GM11168 (cell line): ENCODE measurements at regions not wholly inside any gene's neighbourhood (a gene's known extent, or its start where the extent isn't known, plus 50 kb on each side); places are given as distances from the start of the nearest gene placed in this dataset.

Experiments used
- in situ Hi-C: fragments of 300-500 bp; cut with MboI; formaldehyde crosslinking; loops from one replicate; pipeline ENCODE4 v1.12.0; 2022; ENCODE audit warnings: low sequenced_read_pairs; ENCODE audit not compliant: unreplicated experiment

- in situ Hi-C loops = no loop called here
Measured at GRCh38 chr12:132426349-132427173, 63.4 kb upstream of the FBRSL1 start.

GRCh38 chr12:132424811-132425210, 65.1 kb upstream of the FBRSL1 start:
- in situ Hi-C loops = no loop called here

- in situ Hi-C loops = no loop called here
Measured at GRCh38 chr12:132423820-132424645, 65.9 kb upstream of the FBRSL1 start.

GRCh38 chr12:132423251-132423819, 66.6 kb upstream of the FBRSL1 start:
- in situ Hi-C loops = no loop called here

GRCh38 chr12:132422381-132423043, 67.4 kb upstream of the FBRSL1 start:
- in situ Hi-C loops = no loop called here

GRCh38 chr12:132422040-132422380, 67.9 kb upstream of the FBRSL1 start:
- in situ Hi-C loops = no loop called here

GRCh38 chr12:132419631-132420246, 70.2 kb upstream of the FBRSL1 start:
- in situ Hi-C loops = loop anchor here (5.0 kb wide), 1 partner anchor 108 kb away; no protein-coding TSS in a partner anchor

GRCh38 chr12:132418393-132418925, 71.5 kb upstream of the FBRSL1 start:
- in situ Hi-C loops = loop anchor here (5.0 kb wide), 1 partner anchor 109 kb away; no protein-coding TSS in a partner anchor

- in situ Hi-C loops = loop anchor here (5.0 kb wide), 1 partner anchor 110 kb away; no protein-coding TSS in a partner anchor
Measured at GRCh38 chr12:132417741-132418140, 72.2 kb upstream of the FBRSL1 start.

- in situ Hi-C loops = loop anchor here (5.0 kb wide), 1 partner anchor 110 kb away; no protein-coding TSS in a partner anchor
Measured at GRCh38 chr12:132416827-132417226, 73.1 kb upstream of the FBRSL1 start.

GRCh38 chr12:132416121-132416673, 73.8 kb upstream of the FBRSL1 start:
- in situ Hi-C loops = loop anchor here (5.0 kb wide), 1 partner anchor 111 kb away; no protein-coding TSS in a partner anchor

GRCh38 chr12:132415327-132416120, 74.4 kb upstream of the FBRSL1 start:
- in situ Hi-C loops = loop anchor here (5.0 kb wide), 1 partner anchor 112 kb away; no protein-coding TSS in a partner anchor

- in situ Hi-C loops = loop anchor here (5.0 kb wide), 1 partner anchor 113 kb away; no protein-coding TSS in a partner anchor
Measured at GRCh38 chr12:132414634-132415326, 75.2 kb upstream of the FBRSL1 start.

- in situ Hi-C loops = no loop called here
Measured at GRCh38 chr12:132413931-132414588, 75.9 kb upstream of the FBRSL1 start.

- in situ Hi-C loops = no loop called here
Measured at GRCh38 chr12:132411457-132411856, 78.5 kb upstream of the FBRSL1 start.

- in situ Hi-C loops = no loop called here
Measured at GRCh38 chr12:132410849-132411248, 79.1 kb upstream of the FBRSL1 start.

GRCh38 chr12:132410296-132410625, 79.7 kb upstream of the FBRSL1 start:
- in situ Hi-C loops = no loop called here
